HG03457 (cell line): ENCODE measurements at regions not wholly inside any gene's neighbourhood (a gene's known extent, or its start where the extent isn't known, plus 50 kb on each side); places are given as distances from the start of the nearest gene placed in this dataset.
"Not testable (repeated sequence)": the region's sequence is repeated elsewhere in the genome, so short reads cannot be mapped to it uniquely, and the experiment has no call there.

ENCODE experiments used
- ATAC-seq: cut with Tn5 transposase; IDR thresholded peaks from one replicate; pipeline ENCODE4 v1.9.1; 2021; ENCODE audit warnings: moderate number of reproducible peaks; ENCODE audit not compliant: unreplicated experiment

DNA sequence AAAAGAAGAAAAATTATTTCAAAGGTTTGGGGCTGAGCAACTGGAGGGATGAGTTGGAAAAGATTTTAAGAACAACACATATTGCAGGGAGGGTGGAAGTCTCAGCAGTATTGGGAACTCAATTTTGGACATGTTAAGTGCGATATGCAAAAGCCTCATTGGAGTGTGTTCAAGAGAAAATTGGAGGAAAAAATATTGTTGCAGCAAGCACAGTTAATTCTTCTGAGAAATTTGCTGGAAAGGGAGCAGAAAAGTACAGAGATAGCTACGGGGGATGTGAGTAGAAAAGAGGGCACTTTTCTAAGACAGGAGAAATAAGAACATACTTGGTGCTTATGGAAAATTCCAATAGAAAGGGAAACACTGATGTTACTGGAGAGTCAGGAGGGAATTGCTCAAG, 59.8 kb upstream of the MAGI2 start:
- ATAC-seq = no peak

DNA sequence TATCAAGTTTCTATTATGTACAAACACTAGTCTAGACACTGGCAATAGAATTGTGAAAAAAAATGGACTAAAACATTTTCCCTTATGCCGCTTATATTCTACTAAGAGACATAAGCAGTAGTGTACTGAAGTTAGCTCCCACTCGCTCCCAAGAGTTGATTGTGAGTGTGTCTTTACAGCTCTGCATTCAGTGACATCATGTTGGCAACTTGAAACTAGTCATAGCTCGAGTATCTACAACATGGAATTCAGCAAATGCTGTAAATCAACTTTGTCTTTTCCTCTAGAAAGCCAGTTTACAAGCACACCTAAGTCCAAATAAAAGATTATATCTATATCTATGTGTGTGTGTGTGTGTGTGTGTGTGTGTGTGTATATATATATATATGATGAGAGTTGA, 58.8 kb upstream of the MAGI2 start:
- no peak for ATAC-seq

DNA sequence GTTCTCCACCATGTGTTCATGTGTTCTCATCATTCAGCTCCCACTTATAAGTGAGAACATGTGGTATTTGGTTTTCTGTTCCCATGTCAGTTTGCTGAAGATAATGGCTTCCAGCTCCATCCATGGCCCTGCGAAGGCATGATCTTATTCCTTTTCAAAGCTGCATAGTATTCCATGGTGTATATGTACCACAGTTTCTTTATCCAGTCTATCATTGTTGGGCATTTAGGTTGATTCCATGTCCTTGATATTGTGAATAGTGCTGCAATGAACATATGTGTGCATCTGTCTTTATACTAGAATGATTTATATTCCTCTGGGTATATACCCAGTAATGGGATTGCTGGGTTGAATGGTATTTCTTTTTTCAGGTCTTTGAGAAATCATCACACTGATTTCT, 57.6 kb upstream of the MAGI2 start:
- not testable (repeated sequence) for ATAC-seq

DNA sequence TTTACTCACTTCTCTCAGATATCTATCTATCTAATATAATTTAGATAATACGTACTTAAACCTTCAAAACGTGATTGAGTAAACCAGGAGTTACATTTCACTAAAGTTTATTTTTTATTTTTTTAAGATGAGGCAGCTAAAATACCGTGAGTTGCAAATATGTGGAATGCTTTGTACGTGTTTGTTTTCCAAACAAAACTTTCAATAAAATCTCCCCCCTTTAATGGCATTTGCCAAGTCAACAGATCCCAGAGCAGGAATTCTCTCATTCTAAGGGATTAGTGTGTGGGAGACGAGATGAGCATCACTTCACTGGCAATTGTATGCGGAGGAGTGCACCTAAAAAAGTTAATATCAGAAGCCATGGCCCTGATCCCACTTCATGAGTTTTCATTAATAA, 53.7 kb upstream of the MAGI2 start:
- ATAC-seq = no peak

DNA sequence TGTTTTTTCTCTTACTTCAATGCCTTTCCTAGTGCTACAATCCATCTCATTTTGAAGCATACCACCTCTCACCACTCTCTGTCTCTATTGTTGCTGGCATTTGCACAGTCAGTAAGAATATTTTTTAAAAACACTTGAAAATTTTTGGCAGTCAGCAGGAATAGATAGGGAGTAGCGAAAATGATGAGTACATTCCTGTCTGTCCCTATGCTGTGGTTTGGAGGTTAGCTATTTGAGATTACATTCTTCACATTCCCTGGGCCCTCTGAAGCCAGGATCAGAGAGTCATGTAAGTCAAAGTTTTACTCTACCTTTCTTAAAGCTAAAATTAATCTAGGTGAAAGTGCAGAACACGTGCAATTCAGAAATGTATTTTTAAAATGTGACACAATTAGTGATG, 53.0 kb upstream of the MAGI2 start:
- ATAC-seq = no peak

DNA sequence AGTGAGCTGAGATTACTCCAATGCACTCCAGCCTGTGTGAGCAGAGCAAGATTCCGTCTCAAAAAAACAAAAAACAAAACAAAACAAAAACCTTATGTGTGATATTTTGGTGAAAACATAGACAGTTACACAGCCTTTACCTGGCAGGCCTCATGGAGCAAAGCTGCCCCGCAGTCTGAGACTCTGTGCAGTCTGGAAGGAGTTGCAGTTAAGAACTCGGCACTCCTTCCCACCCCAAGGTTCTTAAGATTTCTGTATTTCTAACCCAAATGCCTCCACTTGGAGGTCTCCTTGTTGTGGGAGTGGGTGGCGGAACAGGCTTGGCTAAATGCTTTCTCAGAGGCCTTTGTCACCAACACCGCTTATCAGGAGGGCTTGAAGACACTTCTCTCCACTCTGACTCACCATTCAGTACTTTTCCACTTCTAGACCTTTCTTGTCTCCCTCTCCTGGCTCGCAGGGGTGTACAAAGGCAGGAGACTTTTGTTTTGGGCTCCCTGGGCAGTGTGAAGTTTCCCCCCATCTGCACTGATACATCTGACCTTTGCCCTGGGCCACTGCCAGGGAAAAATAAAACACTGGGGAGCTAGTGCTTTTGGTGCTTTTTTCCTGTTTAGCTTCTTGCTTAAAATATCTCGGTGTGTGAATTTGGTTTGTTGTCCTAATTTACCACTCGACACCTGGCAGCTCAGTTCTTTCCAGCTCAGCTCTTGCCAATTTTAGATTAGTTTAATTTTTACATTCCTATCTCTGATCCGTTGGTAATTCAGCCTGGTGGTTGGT, 51.3 kb upstream of the MAGI2 start:
- no peak for ATAC-seq
